WERI-Rb-1 (cell line): ENCODE measurements at regions not wholly inside any gene's neighbourhood (a gene's known extent, or its start where the extent isn't known, plus 50 kb on each side); places are given as distances from the start of the nearest gene placed in this dataset.

Experiments
- DNase-seq: peaks from one replicate; pipeline ENCODE4 v3.0.0-alpha.2; 2020
- H3K27ac ChIP-seq: fragments of 250-450 bp; sonication (Bioruptor Pico); 2 replicates; pipeline ENCODE4 v1.5.1; 2020; ENCODE audit warnings: mild to moderate bottlenecking, moderate library complexity
- H3K27me3 ChIP-seq: fragments of 250-450 bp; sonication (Bioruptor Pico); 2 replicates; pipeline ENCODE4 v1.5.1; 2021; ENCODE audit warnings: mild to moderate bottlenecking, low read depth, moderate library complexity; ENCODE audit not compliant: insufficient read depth, severe bottlenecking
- H3K36me3 ChIP-seq: fragments of 250-450 bp; sonication (Bioruptor Pico); 2 replicates; pipeline ENCODE4 v1.5.1; 2020; ENCODE audit warnings: mild to moderate bottlenecking, moderate library complexity
- H3K4me3 ChIP-seq: 2 replicates; pipeline ENCODE4 v1.5.1; 2011; ENCODE audit warnings: low read depth, mild to moderate bottlenecking, control low read depth, low read length
- H3K9me3 ChIP-seq: fragments of 250-450 bp; sonication (Bioruptor Pico); 2 replicates; pipeline ENCODE4 v1.5.1; 2021; ENCODE audit warnings: mild to moderate bottlenecking, moderate library complexity; ENCODE audit not compliant: severe bottlenecking
- CTCF ChIP-seq: IDR thresholded peaks from 2 replicates; pipeline ENCODE4 v1.5.1; 2011; ENCODE audit warnings: low read depth, mild to moderate bottlenecking, control low read depth, inconsistent platforms, low read length

- Histone ChIP-seq H3K9me3 (no peaks in the 10 kb centered on the region), H3K36me3 (no peaks in the 10 kb centered on the region), H3K27ac (no peak overlapping the region), H3K27me3 (peaks cover 35% of the 10 kb centered on the region), H3K4me3 (no peak overlapping the region)
- DNase-seq: no peak
- no peak for TF ChIP-seq CTCF
These were observed 90.6 kb upstream of the RTL1 start for GRCh38 chr14:100994082-100994481.

- Histone ChIP-seq H3K27ac (no peak overlapping the region), H3K4me3 (no peak overlapping the region), H3K27me3 (peaks cover 41% of the 10 kb centered on the region), H3K9me3 (no peaks in the 10 kb centered on the region), H3K36me3 (no peaks in the 10 kb centered on the region)
- TF ChIP-seq CTCF: no peak
- no peak for DNase-seq
These were observed 91.3 kb upstream of the RTL1 start for GRCh38 chr14:100994756-100995330.

- H3K9me3 ChIP-seq: no peaks in the 10 kb centered on the region
- no peak overlapping the region for H3K4me3 ChIP-seq
- peaks cover 75% of the 10 kb centered on the region for H3K27me3 ChIP-seq
- no peaks in the 10 kb centered on the region for H3K36me3 ChIP-seq
- DNase-seq: no peak
- no peak overlapping the region for H3K27ac ChIP-seq
- no peak for TF ChIP-seq CTCF
These were observed 97.3 kb upstream of the RTL1 start for GRCh38 chr14:101000711-101001250.

GRCh38 chr14:101001311-101002069 lies 98.0 kb upstream of the RTL1 start:
- no peak for DNase-seq
- no peaks in the 10 kb centered on the region for H3K36me3 ChIP-seq
- no peak for TF ChIP-seq CTCF
- H3K27ac ChIP-seq: no peak overlapping the region
- no peaks in the 10 kb centered on the region for H3K9me3 ChIP-seq
- H3K27me3 ChIP-seq: peaks cover 75% of the 10 kb centered on the region
- H3K4me3 ChIP-seq: no peak overlapping the region

- Histone ChIP-seq H3K27me3 (peaks cover 83% of the 10 kb centered on the region), H3K9me3 (no peaks in the 10 kb centered on the region), H3K27ac (no peak overlapping the region), H3K4me3 (no peak overlapping the region), H3K36me3 (no peaks in the 10 kb centered on the region)
- no peak for TF ChIP-seq CTCF
- DNase-seq: no peak
These were observed 99.2 kb upstream of the RTL1 start for GRCh38 chr14:101002738-101003137.

GRCh38 chr14:101004176-101004575 lies 100.7 kb upstream of the RTL1 start:
- no peak for TF ChIP-seq CTCF
- Histone ChIP-seq H3K27me3 (peaks cover 90% of the 10 kb centered on the region), H3K27ac (no peak overlapping the region), H3K36me3 (no peaks in the 10 kb centered on the region), H3K9me3 (no peaks in the 10 kb centered on the region), H3K4me3 (no peak overlapping the region)
- DNase-seq: no peak
